Uterus (tissue), 2 donors: ENCODE measurements at regions not wholly inside any gene's neighbourhood (a gene's known extent, or its start where the extent isn't known, plus 50 kb on each side); places are given as distances from the start of the nearest gene placed in this dataset.

Source experiments
- CTCF ChIP-seq, 4 experiments: fragments of 200-600 bp in 2 of 4; fragments of 450-650 bp in 2 of 4; sonication (generic) in 2 of 4; IDR thresholded peaks; one replicate each; pipeline ENCODE4 v1.5.1; 2016 to 2019; ENCODE audit warnings: antibody characterized with exemption in 4 of 4, mild to moderate bottlenecking in 2 of 4, moderate library complexity in 1 of 4
- POLR2A ChIP-seq, 2 donors: fragments of 450-650 bp; IDR thresholded peaks; one replicate each; pipeline ENCODE4 v1.6.1; 2016; ENCODE audit warnings: antibody characterized with exemption in 2 of 2, mild to moderate bottlenecking in 1 of 2, moderate library complexity in 1 of 2

GRCh38 chr2:100645695-100646429 lies 83.1 kb downstream of the PDCL3 start:
- no peak for TF ChIP-seq CTCF (IDR thresholded peaks at IDR 0.05)
- TF ChIP-seq POLR2A (IDR thresholded peaks at IDR 0.05) = no peak
